Activated CD4-positive, alpha-beta T cell treated with anti-CD3 and anti-CD28 coated beads for 24 hours (primary cell): ENCODE measurements at regions not wholly inside any gene's neighbourhood (a gene's known extent, or its start where the extent isn't known, plus 50 kb on each side); places are given as distances from the start of the nearest gene placed in this dataset.

Source experiments
- DNase-seq, 2 donors: peaks; one replicate each; pipeline ENCODE4 v3.0.0-alpha.2; 2020; ENCODE audit warnings: low read depth in 2 of 2

GRCh38 chr2:60400462-60401246 lies 152.8 kb downstream of the BCL11A start:
- DNase-seq = no peak

- no peak for DNase-seq
Measured at GRCh38 chr2:60394463-60394862, 159.0 kb downstream of the BCL11A start.

- DNase-seq = no peak
Measured at GRCh38 chr2:60391649-60392375, 161.6 kb downstream of the BCL11A start.

GRCh38 chr2:60391230-60391629 lies 162.2 kb downstream of the BCL11A start:
- DNase-seq = no peak

GRCh38 chr2:60386436-60386835 lies 167.0 kb downstream of the BCL11A start:
- DNase-seq = no peak

GRCh38 chr2:60385648-60386047 lies 167.8 kb downstream of the BCL11A start:
- no peak for DNase-seq

GRCh38 chr2:60383401-60384143 lies 169.9 kb downstream of the BCL11A start:
- DNase-seq = no peak

GRCh38 chr2:60380411-60380810 lies 173.0 kb downstream of the BCL11A start:
- no peak for DNase-seq

- no peak for DNase-seq
Measured at GRCh38 chr2:60379684-60380083, 173.8 kb downstream of the BCL11A start.

GRCh38 chr2:60379216-60379615 lies 174.2 kb downstream of the BCL11A start:
- no peak for DNase-seq

- no peak for DNase-seq
Measured at GRCh38 chr2:60377825-60378224, 175.6 kb downstream of the BCL11A start.

GRCh38 chr2:60376252-60376651 lies 177.2 kb downstream of the BCL11A start:
- no peak for DNase-seq

- no peak for DNase-seq
Measured at GRCh38 chr2:60371681-60372080, 181.8 kb downstream of the BCL11A start.

GRCh38 chr2:60371219-60371618 lies 182.2 kb downstream of the BCL11A start:
- no peak for DNase-seq

- no peak for DNase-seq
Measured at GRCh38 chr2:60370814-60371213, 182.6 kb downstream of the BCL11A start.

- no peak for DNase-seq
Measured at GRCh38 chr2:60368456-60368855, 185.0 kb downstream of the BCL11A start.

- no peak for DNase-seq
Measured at GRCh38 chr2:60366135-60366712, 187.2 kb downstream of the BCL11A start.

GRCh38 chr2:60365556-60365955 lies 187.9 kb downstream of the BCL11A start:
- DNase-seq = no peak

- no peak for DNase-seq
Measured at GRCh38 chr2:60364491-60364890, 189.0 kb downstream of the BCL11A start.

- no peak for DNase-seq
Measured at GRCh38 chr2:60361498-60361897, 192.0 kb downstream of the BCL11A start.

- no peak for DNase-seq
Measured at GRCh38 chr2:60359569-60359968, 193.9 kb downstream of the BCL11A start.

GRCh38 chr2:60358476-60358875 lies 195.0 kb downstream of the BCL11A start:
- no peak for DNase-seq
